Stomach (tissue), 8 donors: ENCODE measurements at regions not wholly inside any gene's neighbourhood (a gene's known extent, or its start where the extent isn't known, plus 50 kb on each side); places are given as distances from the start of the nearest gene placed in this dataset.

Experiments used
- DNase-seq, 2 donors: peaks; one replicate each; pipeline versions ENCODE4 v3.0.0 to v3.0.0-alpha.2; 2013 to 2019
- H3K27ac ChIP-seq, 5 donors: fragments of 200-600 bp in 4 of 5; sonication (generic) in 4 of 5; one replicate each; pipeline ENCODE4 v1.5.1; 2013 to 2019; ENCODE audit warnings: mild to moderate bottlenecking in 1 of 5, moderate library complexity in 1 of 5
- H3K27me3 ChIP-seq, 3 donors: fragments of 200-600 bp; sonication (generic); one replicate each; pipeline ENCODE4 v1.5.1; 2017 to 2019; ENCODE audit warnings: mixed run types in 1 of 3
- H3K36me3 ChIP-seq, 4 donors: fragments of 200-600 bp; sonication (generic); 1 replicate in 3 of 4; 2 replicates in 1 of 4; pipeline ENCODE4 v1.5.1; 2016 to 2019
- H3K4me1 ChIP-seq, 4 donors: fragments of 200-600 bp; sonication (generic); one replicate each; pipeline ENCODE4 v1.5.1; 2016 to 2019
- H3K4me3 ChIP-seq, 4 donors: fragments of 200-600 bp; sonication (generic) in 3 of 4; one replicate each; pipeline ENCODE4 v1.5.1; 2016 to 2019; ENCODE audit warnings: mild to moderate bottlenecking in 1 of 4
- H3K9me3 ChIP-seq, 4 donors: fragments of 200-600 bp; sonication (generic); one replicate each; pipeline ENCODE4 v1.5.1; 2016 to 2019
- EP300 ChIP-seq: sonication (generic); formaldehyde crosslinking; IDR thresholded peaks from one replicate; pipeline ENCODE4 v1.6.1; 2017; ENCODE audit warnings: antibody characterized with exemption
- POLR2A ChIP-seq, 4 donors: fragments of 450-650 bp; IDR thresholded peaks; one replicate each; pipeline ENCODE4 v1.6.1; 2016; ENCODE audit warnings: antibody characterized with exemption in 4 of 4, control low read depth in 2 of 4, mild to moderate bottlenecking in 1 of 4, moderate library complexity in 1 of 4
- POLR2AphosphoS5 ChIP-seq, 3 donors: sonication (generic); formaldehyde crosslinking; IDR thresholded peaks; one replicate each; pipeline ENCODE4 v1.6.1; 2016; ENCODE audit warnings: antibody characterized with exemption in 3 of 3
- WGBS, 5 donors: extraction: QIAGEN DNeasy Blood & Tissue Kit in 3 of 5; methylation state at CpG; one replicate each; pipeline versions ENCODE4 v1.1.5 to v1.1.7; 2013 to 2018; 5-methylcytosine and 5-hydroxymethylcytosine counted together
- intact Hi-C: fragments of 100-400 bp; cut with DNase I; formaldehyde crosslinking; loops from one replicate; pipeline ENCODE4 v1.15.1; 2023; ENCODE audit warnings: low total_unique reads
- TF ChIP-seq, protein P1 (sequence below), 7 experiments: fragments of 450-650 bp in 4 of 7; fragments of 200-600 bp in 3 of 7; sonication (generic) in 3 of 7; IDR thresholded peaks; one replicate each; pipeline ENCODE4 v1.5.1; 2016 to 2019; ENCODE audit warnings: antibody characterized with exemption in 7 of 7, control low read depth in 2 of 7, mild to moderate bottlenecking in 1 of 7
- donor health status: healthy with polysubstance abuse.
- donor health status: Bipolar disorder and iron deficiency.
- donor health status: healthy.

DNA sequence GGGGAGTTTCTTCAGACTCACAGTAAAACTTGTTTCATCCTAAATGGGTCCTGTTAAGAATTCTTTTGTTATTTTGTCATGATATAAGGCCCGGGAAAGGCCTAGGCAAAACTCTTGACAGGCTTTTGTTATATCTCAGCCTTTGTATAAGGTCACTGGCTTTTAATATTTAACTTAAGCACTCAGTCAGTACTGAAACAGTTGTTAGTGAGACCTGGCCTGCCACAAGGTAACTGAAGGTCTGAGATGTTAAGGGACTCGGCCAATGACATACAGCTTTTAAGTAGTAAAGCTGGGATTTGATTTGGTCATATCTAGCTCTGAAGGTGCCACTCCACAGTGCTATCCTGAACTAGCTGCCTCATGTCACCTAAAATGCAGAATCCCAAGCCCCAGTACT lies 57.2 kb upstream of the STEAP4 start:
- H3K4me1 ChIP-seq, result no peaks in the 10 kb centered on the region
- H3K36me3 ChIP-seq, result no peaks in the 10 kb centered on the region
- TF ChIP-seq POLR2AphosphoS5 (IDR thresholded peaks at IDR 0.05) (no peak), EP300 (no peak), POLR2A (IDR thresholded peaks at IDR 0.05) (no peak)
- TF ChIP-seq, protein P1, sequence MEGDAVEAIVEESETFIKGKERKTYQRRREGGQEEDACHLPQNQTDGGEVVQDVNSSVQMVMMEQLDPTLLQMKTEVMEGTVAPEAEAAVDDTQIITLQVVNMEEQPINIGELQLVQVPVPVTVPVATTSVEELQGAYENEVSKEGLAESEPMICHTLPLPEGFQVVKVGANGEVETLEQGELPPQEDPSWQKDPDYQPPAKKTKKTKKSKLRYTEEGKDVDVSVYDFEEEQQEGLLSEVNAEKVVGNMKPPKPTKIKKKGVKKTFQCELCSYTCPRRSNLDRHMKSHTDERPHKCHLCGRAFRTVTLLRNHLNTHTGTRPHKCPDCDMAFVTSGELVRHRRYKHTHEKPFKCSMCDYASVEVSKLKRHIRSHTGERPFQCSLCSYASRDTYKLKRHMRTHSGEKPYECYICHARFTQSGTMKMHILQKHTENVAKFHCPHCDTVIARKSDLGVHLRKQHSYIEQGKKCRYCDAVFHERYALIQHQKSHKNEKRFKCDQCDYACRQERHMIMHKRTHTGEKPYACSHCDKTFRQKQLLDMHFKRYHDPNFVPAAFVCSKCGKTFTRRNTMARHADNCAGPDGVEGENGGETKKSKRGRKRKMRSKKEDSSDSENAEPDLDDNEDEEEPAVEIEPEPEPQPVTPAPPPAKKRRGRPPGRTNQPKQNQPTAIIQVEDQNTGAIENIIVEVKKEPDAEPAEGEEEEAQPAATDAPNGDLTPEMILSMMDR (IDR thresholded peaks at IDR 0.05), result no peak
- no peak overlapping the region for H3K4me3 ChIP-seq
- no peak overlapping the region for H3K27ac ChIP-seq
- DNase-seq, result no peak
- 34 to 51% (median 38%) methylated on average over 2 of the region's 2 CpGs for WGBS, 5 donors
- H3K27me3 ChIP-seq, result no peaks in the 10 kb centered on the region
- no peaks in the 10 kb centered on the region for H3K9me3 ChIP-seq
- intact Hi-C loops, result no loop called here

DNA sequence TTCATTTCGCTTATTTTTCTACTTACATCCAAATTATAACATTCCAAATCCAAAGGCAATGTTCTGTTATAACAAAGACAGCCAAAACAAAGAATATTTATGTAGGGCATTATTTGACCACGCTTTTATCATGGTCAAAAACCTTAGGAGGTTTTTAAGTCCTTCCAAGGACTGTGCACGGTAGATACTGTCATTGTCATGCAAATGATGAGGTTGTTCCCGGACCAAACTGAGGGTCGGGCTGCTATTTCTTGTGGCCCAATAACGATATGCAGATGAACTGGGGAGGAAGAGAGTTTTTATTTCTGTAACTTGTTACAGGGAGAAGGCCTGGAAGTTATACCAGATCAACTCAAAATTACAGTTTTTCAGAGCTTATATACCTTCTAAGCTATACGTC lies 56.6 kb upstream of the STEAP4 start:
- intact Hi-C loops, result no loop called here
- Histone ChIP-seq H3K27me3 (no peaks in the 10 kb centered on the region), H3K4me3 (no peak overlapping the region), H3K36me3 (no peaks in the 10 kb centered on the region), H3K9me3 (no peaks in the 10 kb centered on the region), H3K4me1 (peaks cover 0 to 2% (median under 1%) of the 10 kb centered on the region in 4 donors), H3K27ac (no peak overlapping the region)
- no peak for DNase-seq
- 77 to 89% (median 86%) methylated on average over 7 of the region's 7 CpGs for WGBS, 5 donors
- TF ChIP-seq POLR2A (IDR thresholded peaks at IDR 0.05) (no peak), EP300 (no peak), POLR2AphosphoS5 (IDR thresholded peaks at IDR 0.05) (no peak)
- TF ChIP-seq, protein P1 (IDR thresholded peaks at IDR 0.05), result no peak

DNA sequence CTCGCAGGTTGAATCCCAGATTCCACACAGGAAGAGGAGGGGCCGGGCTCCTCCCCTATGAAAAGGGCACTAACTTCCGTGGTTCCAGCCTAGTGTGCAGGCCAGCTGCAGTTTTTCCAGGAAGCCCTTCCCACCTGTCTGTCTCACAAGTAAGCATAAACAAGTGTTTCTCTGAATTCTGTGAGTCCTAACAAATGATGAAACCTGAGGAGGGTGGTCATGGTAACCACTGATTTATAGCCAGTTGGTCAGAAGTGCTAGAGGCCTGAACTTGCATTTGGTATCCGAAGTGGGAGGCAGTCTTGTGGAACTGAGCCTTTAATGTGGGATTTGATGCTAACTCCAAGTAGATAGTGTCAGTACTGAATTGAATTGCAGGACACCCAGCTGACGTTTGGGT lies 54.7 kb upstream of the STEAP4 start:
- Histone ChIP-seq H3K36me3 (no peaks in the 10 kb centered on the region), H3K27me3 (no peaks in the 10 kb centered on the region), H3K9me3 (no peaks in the 10 kb centered on the region), H3K4me3 (no peak overlapping the region), H3K4me1 (peaks cover 0 to 11% (median 3%) of the 10 kb centered on the region in 4 donors), H3K27ac (no peak overlapping the region)
- DNase-seq, result no peak
- WGBS, 5 donors, result 71 to 81% (median 77%) methylated on average over 5 of the region's 5 CpGs
- TF ChIP-seq POLR2A (IDR thresholded peaks at IDR 0.05), result no peak
- TF ChIP-seq, protein P1 (IDR thresholded peaks at IDR 0.05), result no peak
- TF ChIP-seq EP300, result no peak
- TF ChIP-seq POLR2AphosphoS5 (IDR thresholded peaks at IDR 0.05), result no peak
- intact Hi-C loops, result no loop called here

DNA sequence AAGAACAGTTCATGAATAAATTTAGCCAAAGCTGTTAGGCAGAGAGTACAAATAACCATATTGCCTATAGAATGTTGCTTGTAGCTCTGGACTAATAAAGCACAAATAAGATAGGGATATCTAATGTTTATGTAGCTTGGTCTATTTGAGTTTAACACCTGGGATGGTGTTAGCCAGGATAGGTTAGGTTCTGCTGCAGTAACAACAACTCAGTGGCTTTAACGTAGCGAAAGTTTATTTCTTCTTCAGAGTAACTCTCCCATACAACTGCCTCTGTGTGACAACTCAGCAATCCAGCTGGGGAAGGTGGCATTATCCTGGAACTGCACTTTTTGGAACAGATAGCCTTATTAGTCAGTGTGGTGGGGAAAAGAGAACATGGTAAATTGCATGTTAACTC lies 52.2 kb upstream of the STEAP4 start:
- intact Hi-C loops, result loop anchor here (10.0 kb wide), 1 partner anchor 104 kb away; no protein-coding TSS in a partner anchor
- TF ChIP-seq EP300, result no peak
- no peak for TF ChIP-seq POLR2A (IDR thresholded peaks at IDR 0.05)
- H3K36me3 ChIP-seq, result no peaks in the 10 kb centered on the region
- no peak overlapping the region for H3K4me3 ChIP-seq
- no peak overlapping the region for H3K27ac ChIP-seq
- H3K27me3 ChIP-seq, result no peaks in the 10 kb centered on the region
- WGBS, 5 donors, result 92 to 97% (median 93%) methylated on average over 2 of the region's 2 CpGs
- no peak for DNase-seq
- no peaks in the 10 kb centered on the region for H3K9me3 ChIP-seq
- peaks cover 0 to 11% (median 3%) of the 10 kb centered on the region in 4 donors for H3K4me1 ChIP-seq

DNA sequence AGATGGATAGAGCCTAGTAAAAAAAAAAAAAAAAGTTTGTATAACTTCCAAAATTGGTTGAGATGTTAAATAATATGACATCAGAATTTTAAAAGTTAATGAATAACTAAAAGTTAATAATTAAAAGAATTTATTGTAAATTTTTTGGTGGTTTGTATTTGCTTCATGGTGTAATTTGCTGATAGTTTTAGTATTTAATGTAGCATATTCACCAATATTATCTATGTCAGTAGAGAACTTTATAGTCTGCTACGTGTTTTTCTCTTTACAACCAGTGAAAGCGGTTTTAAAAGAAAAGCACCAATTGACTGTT lies 51.8 kb upstream of the STEAP4 start:
- intact Hi-C loops, result loop anchor here (10.0 kb wide), 1 partner anchor 104 kb away; no protein-coding TSS in a partner anchor

More for the DNA sequence above, 51.8 kb upstream of the STEAP4 start:
- Histone ChIP-seq H3K9me3 (no peaks in the 10 kb centered on the region), H3K36me3 (no peaks in the 10 kb centered on the region), H3K27me3 (no peaks in the 10 kb centered on the region), H3K4me3 (no peak overlapping the region), H3K4me1 (peaks cover 0 to 11% (median 3%) of the 10 kb centered on the region in 4 donors), H3K27ac (no peak overlapping the region)
- no peak for TF ChIP-seq EP300
- TF ChIP-seq, protein P1 (IDR thresholded peaks at IDR 0.05), result no peak
- no peak for TF ChIP-seq POLR2A (IDR thresholded peaks at IDR 0.05)
- no peak for TF ChIP-seq POLR2AphosphoS5 (IDR thresholded peaks at IDR 0.05)
- WGBS, 5 donors, result 76 to 93% (median 88%) methylated on average over 2 of the region's 2 CpGs
- no peak for DNase-seq
